OCI-LY1 (cell line): ENCODE measurements at regions not wholly inside any gene's neighbourhood (a gene's known extent, or its start where the extent isn't known, plus 50 kb on each side); places are given as distances from the start of the nearest gene placed in this dataset.
"Not testable (repeated sequence)": the region's sequence is repeated elsewhere in the genome, so short reads cannot be mapped to it uniquely, and the experiment has no call there.

Experiments used
- H2AFZ ChIP-seq: fragments of 200-600 bp; sonication (generic), shearing (Covaris generic); 2 replicates; pipeline ENCODE4 v1.6.0; 2014; ENCODE audit warnings: antibody characterized with exemption, mild to moderate bottlenecking, low read length
- H3F3A ChIP-seq: fragments of 200-600 bp; sonication (generic), shearing (Covaris generic); 2 replicates; pipeline ENCODE4 v1.6.0; 2014; ENCODE audit warnings: mild to moderate bottlenecking, antibody characterized with exemption, low read length, moderate library complexity; ENCODE audit not compliant: insufficient read depth
- H3K27ac ChIP-seq: fragments of 200-600 bp; sonication (generic); 2 replicates; pipeline ENCODE4 v1.5.1; 2014; ENCODE audit warnings: low read length, mixed run types, mild to moderate bottlenecking, low read depth; ENCODE audit not compliant: poor library complexity, severe bottlenecking
- H3K27me3 ChIP-seq: fragments of 200-600 bp; sonication (generic); 2 replicates; pipeline ENCODE4 v1.6.0; 2014; ENCODE audit warnings: antibody characterized with exemption, mild to moderate bottlenecking, low read length, moderate library complexity; ENCODE audit not compliant: insufficient read depth
- H3K36me3 ChIP-seq: fragments of 200-600 bp; sonication (generic); 2 replicates; pipeline ENCODE4 v1.6.1; 2014; ENCODE audit warnings: mild to moderate bottlenecking, antibody characterized with exemption, low read length, moderate library complexity, mixed read lengths; ENCODE audit not compliant: insufficient read depth
- H3K4me1 ChIP-seq: fragments of 200-600 bp; sonication (generic); 2 replicates; pipeline ENCODE4 v1.5.1; 2014; ENCODE audit warnings: mild to moderate bottlenecking, low read length, moderate library complexity; ENCODE audit not compliant: insufficient read depth, severe bottlenecking
- H3K4me2 ChIP-seq: fragments of 200-600 bp; sonication (generic), shearing (Covaris generic); 2 replicates; pipeline ENCODE4 v1.6.1; 2014; ENCODE audit warnings: low read length
- H3K4me3 ChIP-seq: fragments of 200-600 bp; sonication (generic); 2 replicates; pipeline ENCODE4 v1.5.1; 2014; ENCODE audit warnings: low read length, low read depth, mild to moderate bottlenecking, mixed read lengths; ENCODE audit not compliant: poor library complexity, severe bottlenecking
- H3K79me2 ChIP-seq: fragments of 200-600 bp; shearing (Covaris generic); 2 replicates; pipeline ENCODE4 v1.6.1; 2016; ENCODE audit warnings: mixed run types, low read length, mixed read lengths; ENCODE audit not compliant: insufficient read depth
- H3K9ac ChIP-seq: fragments of 200-600 bp; sonication (generic), shearing (Covaris generic); 2 replicates; pipeline ENCODE4 v1.6.1; 2014; ENCODE audit warnings: mild to moderate bottlenecking, low read length, mixed read lengths
- H3K9me2 ChIP-seq: fragments of 200-600 bp; sonication (generic), shearing (Covaris generic); 2 replicates; pipeline ENCODE4 v1.6.1; 2014; ENCODE audit warnings: low read depth, mild to moderate bottlenecking, low read length, mixed read lengths
- H3K9me3 ChIP-seq: fragments of 200-600 bp; shearing (Covaris generic); 2 replicates; pipeline ENCODE4 v1.6.1; 2014; ENCODE audit warnings: low read length, mixed read lengths
- H4K20me1 ChIP-seq: fragments of 200-600 bp; sonication (generic), shearing (Covaris generic); 2 replicates; pipeline ENCODE4 v1.6.0; 2016; ENCODE audit warnings: mild to moderate bottlenecking, low read length; ENCODE audit not compliant: insufficient read depth
- EZH2 ChIP-seq: fragments of 200-600 bp; sonication (generic), shearing (Covaris generic); IDR thresholded peaks from 2 replicates; pipeline ENCODE4 v1.8.0; 2017; ENCODE audit warnings: borderline replicate concordance, mixed run types, mild to moderate bottlenecking, antibody characterized with exemption, low read length, moderate library complexity, mixed read lengths
- TF ChIP-seq, protein P1 (sequence below): fragments of 200-600 bp; sonication (generic), shearing (Covaris generic); IDR thresholded peaks from 2 replicates; pipeline ENCODE4 v1.5.1; 2017; ENCODE audit warnings: mild to moderate bottlenecking, antibody characterized with exemption, low read length, moderate library complexity, mixed read lengths

DNA sequence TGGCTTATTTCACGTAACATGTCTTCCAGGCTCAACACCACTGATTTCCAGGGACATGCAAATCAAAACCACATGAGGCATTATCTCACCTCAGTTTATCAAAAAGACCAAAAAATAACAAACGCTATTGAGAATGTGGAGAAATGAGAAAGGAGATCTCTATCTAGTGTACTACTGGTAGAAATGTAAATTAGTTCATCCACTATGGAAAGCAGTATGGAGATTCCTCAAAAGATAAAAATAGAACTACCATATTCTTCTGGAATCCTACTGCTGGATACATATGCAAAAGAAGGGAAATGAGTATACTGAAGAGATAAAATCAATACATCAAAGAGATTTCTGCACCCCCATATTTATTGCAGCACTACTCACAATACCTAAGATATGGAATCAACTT lies 329.6 kb upstream of the NDST3 start:
- Histone ChIP-seq H3F3A (no peaks in the 10 kb centered on the region), H2AFZ (no peak overlapping the region), H3K4me1 (no peaks in the 10 kb centered on the region), H3K9ac (no peak overlapping the region), H3K9me3 (no peaks in the 10 kb centered on the region), H4K20me1 (no peaks in the 10 kb centered on the region), H3K4me3 (no peak overlapping the region), H3K27ac (no peak overlapping the region), H3K36me3 (no peaks in the 10 kb centered on the region), H3K79me2 (no peaks in the 10 kb centered on the region), H3K27me3 (no peaks in the 10 kb centered on the region), H3K9me2 (no peaks in the 10 kb centered on the region), H3K4me2 (no peak overlapping the region)
- TF ChIP-seq, protein P1, sequence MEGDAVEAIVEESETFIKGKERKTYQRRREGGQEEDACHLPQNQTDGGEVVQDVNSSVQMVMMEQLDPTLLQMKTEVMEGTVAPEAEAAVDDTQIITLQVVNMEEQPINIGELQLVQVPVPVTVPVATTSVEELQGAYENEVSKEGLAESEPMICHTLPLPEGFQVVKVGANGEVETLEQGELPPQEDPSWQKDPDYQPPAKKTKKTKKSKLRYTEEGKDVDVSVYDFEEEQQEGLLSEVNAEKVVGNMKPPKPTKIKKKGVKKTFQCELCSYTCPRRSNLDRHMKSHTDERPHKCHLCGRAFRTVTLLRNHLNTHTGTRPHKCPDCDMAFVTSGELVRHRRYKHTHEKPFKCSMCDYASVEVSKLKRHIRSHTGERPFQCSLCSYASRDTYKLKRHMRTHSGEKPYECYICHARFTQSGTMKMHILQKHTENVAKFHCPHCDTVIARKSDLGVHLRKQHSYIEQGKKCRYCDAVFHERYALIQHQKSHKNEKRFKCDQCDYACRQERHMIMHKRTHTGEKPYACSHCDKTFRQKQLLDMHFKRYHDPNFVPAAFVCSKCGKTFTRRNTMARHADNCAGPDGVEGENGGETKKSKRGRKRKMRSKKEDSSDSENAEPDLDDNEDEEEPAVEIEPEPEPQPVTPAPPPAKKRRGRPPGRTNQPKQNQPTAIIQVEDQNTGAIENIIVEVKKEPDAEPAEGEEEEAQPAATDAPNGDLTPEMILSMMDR = no peak
- no peak for TF ChIP-seq EZH2

- TF ChIP-seq, protein P1 = no peak
- no peak for TF ChIP-seq EZH2
- Histone ChIP-seq H3K27ac (no peak overlapping the region), H3K4me2 (no peak overlapping the region), H3F3A (peaks cover 2% of the 10 kb centered on the region; the same call in 1 of the 2 replicates), H3K4me1 (no peaks in the 10 kb centered on the region), H3K4me3 (no peak overlapping the region), H3K27me3 (no peaks in the 10 kb centered on the region), H4K20me1 (no peaks in the 10 kb centered on the region), H3K79me2 (no peaks in the 10 kb centered on the region), H3K9me2 (no peaks in the 10 kb centered on the region), H2AFZ (no peak overlapping the region), H3K36me3 (no peaks in the 10 kb centered on the region), H3K9ac (no peak overlapping the region), H3K9me3 (no peaks in the 10 kb centered on the region)
Measured at GRCh38 chr4:117740736-117741135, 293.6 kb upstream of the NDST3 start.

- H3K9ac ChIP-seq, H3K4me2 ChIP-seq, H3K4me1 ChIP-seq, H3K9me2 ChIP-seq, H3K27me3 ChIP-seq, H4K20me1 ChIP-seq, H3K4me3 ChIP-seq, H3K9me3 ChIP-seq, H3K36me3 ChIP-seq, H3F3A ChIP-seq, H2AFZ ChIP-seq, H3K79me2 ChIP-seq, H3K27ac ChIP-seq: not testable (repeated sequence)
Measured at GRCh38 chr4:117745379-117745778, 288.9 kb upstream of the NDST3 start.

GRCh38 chr4:117755438-117755837 lies 278.8 kb upstream of the NDST3 start:
- Histone ChIP-seq H3F3A (no peaks in the 10 kb centered on the region), H3K27me3 (no peaks in the 10 kb centered on the region)
- TF ChIP-seq, protein P1 = no peak
- no peak for TF ChIP-seq EZH2

More at GRCh38 chr4:117755438-117755837, 278.8 kb upstream of the NDST3 start:
- H3K9me2 ChIP-seq = no peaks in the 10 kb centered on the region
- no peaks in the 10 kb centered on the region for H4K20me1 ChIP-seq
- H3K79me2 ChIP-seq = no peaks in the 10 kb centered on the region
- no peaks in the 10 kb centered on the region for H3K4me1 ChIP-seq
- no peak overlapping the region for H3K4me3 ChIP-seq
- H3K4me2 ChIP-seq = no peak overlapping the region
- no peak overlapping the region for H2AFZ ChIP-seq
- no peaks in the 10 kb centered on the region for H3K36me3 ChIP-seq
- H3K27ac ChIP-seq = no peak overlapping the region
- H3K9ac ChIP-seq = no peak overlapping the region
- H3K9me3 ChIP-seq = no peaks in the 10 kb centered on the region
